ENCODE measurements at regions not wholly inside any gene's neighbourhood (a gene's known extent, or its start where the extent isn't known, plus 50 kb on each side); places are given as distances from the start of the nearest gene placed in this dataset.

GRCh38 chr6:112439010-112439409, 91.9 kb downstream of the RFPL4B start:
- no peak for TF ChIP-seq CTCF (IDR thresholded peaks at IDR 0.05; ENCODE audit: low read length)
- TF ChIP-seq EZH2 (IDR thresholded peaks at IDR 0.05; ENCODE audit: borderline replicate concordance, low read length) = no peak
